ENCODE measurements at regions not wholly inside any gene's neighbourhood (a gene's known extent, or its start where the extent isn't known, plus 50 kb on each side); places are given as distances from the start of the nearest gene placed in this dataset.

GRCh38 chr18:64334748-64335147 lies 185.9 kb upstream of the LINC00305 start:
- no peak overlapping the region for H2BK120ac ChIP-seq (ENCODE audit: insufficient read depth, low read length, poor library complexity)
- no peak overlapping the region for H4K91ac ChIP-seq (ENCODE audit: low read depth, low read length)
- no peak overlapping the region for H3K23ac ChIP-seq (ENCODE audit: low read length)
- H2AFZ ChIP-seq (ENCODE audit: insufficient read depth, low read length, poor library complexity): no peak overlapping the region
- WGBS (ENCODE audit: extremely low coverage, insufficient coverage, insufficient read length): no CpG with 5 or more reads among the region's 2 CpGs
- no peaks in the 10 kb centered on the region for H3K79me2 ChIP-seq (ENCODE audit: control insufficient read depth, insufficient read depth, low read length, poor library complexity)
- H3K18ac ChIP-seq (ENCODE audit: low read length): no peak overlapping the region
- H2BK5ac ChIP-seq (ENCODE audit: low read depth, low read length, poor library complexity): no peak overlapping the region
- H3K27me3 ChIP-seq (ENCODE audit: insufficient read depth, low read length): no peaks in the 10 kb centered on the region
- H2AK5ac ChIP-seq (ENCODE audit: low read length): no peak overlapping the region
- no peaks in the 10 kb centered on the region for H3K36me3 ChIP-seq (ENCODE audit: control insufficient read depth in 1 of 2, insufficient read depth in 2 of 2, low read length in 2 of 2)
- no peak overlapping the region for H3K4me3 ChIP-seq (ENCODE audit: low read depth, low read length)
- H3K4me1 ChIP-seq (ENCODE audit: control insufficient read depth in 1 of 2, insufficient read depth in 2 of 2, low read length in 2 of 2): peaks cover 0 to 2% of the 10 kb centered on the region in 2 experiments
- no peak for DNase-seq
- no peak overlapping the region for H2BK12ac ChIP-seq (ENCODE audit: low read length)
- H3K14ac ChIP-seq (ENCODE audit: low read length): no peak overlapping the region
- no peak overlapping the region for H3K4ac ChIP-seq (ENCODE audit: low read depth, low read length)
- no peak overlapping the region for H3K27ac ChIP-seq (ENCODE audit: low read depth, low read length)
- H3K79me1 ChIP-seq (ENCODE audit: low read length): no peaks in the 10 kb centered on the region
- H3K4me2 ChIP-seq (ENCODE audit: low read length): no peak overlapping the region
- H4K8ac ChIP-seq (ENCODE audit: low read depth, low read length): no peak overlapping the region
- H3K9me3 ChIP-seq (ENCODE audit: insufficient read depth, low read depth, low read length): no peaks in the 10 kb centered on the region
- H3K9ac ChIP-seq (ENCODE audit: low read length): no peak overlapping the region
- H4K12ac ChIP-seq (ENCODE audit: low read depth, low read length): no peak overlapping the region

DNA sequence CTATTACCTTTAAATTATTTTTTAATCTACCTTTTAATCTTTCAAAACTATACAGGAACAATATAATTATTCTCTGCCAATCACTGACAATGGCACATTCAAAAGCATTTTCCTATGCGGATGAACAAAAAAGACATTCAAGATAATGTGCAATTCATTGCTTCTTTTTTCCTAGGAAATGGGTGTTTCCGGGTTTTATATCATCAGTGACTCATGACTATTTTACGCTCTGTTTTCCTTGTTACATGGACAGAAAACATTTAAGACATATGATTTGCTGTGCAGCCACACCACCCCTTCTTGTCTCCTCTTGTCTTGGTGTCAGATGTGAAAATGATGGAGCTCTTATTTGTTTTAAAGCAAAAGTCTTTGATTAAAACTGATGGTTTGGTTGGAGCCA lies 184.7 kb upstream of the LINC00305 start:
- Histone ChIP-seq H3K79me1 (ENCODE audit: low read length) (no peaks in the 10 kb centered on the region), H2BK5ac (ENCODE audit: low read depth, low read length, poor library complexity) (no peak overlapping the region), H2BK12ac (ENCODE audit: low read length) (no peak overlapping the region), H3K27ac (ENCODE audit: low read depth, low read length) (no peak overlapping the region), H2AK5ac (ENCODE audit: low read length) (no peak overlapping the region), H3K18ac (ENCODE audit: low read length) (no peak overlapping the region), H3K4ac (ENCODE audit: low read depth, low read length) (no peak overlapping the region), H4K8ac (ENCODE audit: low read depth, low read length) (no peak overlapping the region), H3K9me3 (ENCODE audit: insufficient read depth, low read depth, low read length) (no peaks in the 10 kb centered on the region), H3K14ac (ENCODE audit: low read length) (no peak overlapping the region), H3K4me2 (ENCODE audit: low read length) (no peak overlapping the region), H3K9ac (ENCODE audit: low read length) (no peak overlapping the region), H4K12ac (ENCODE audit: low read depth, low read length) (no peak overlapping the region), H3K23ac (ENCODE audit: low read length) (no peak overlapping the region), H2AFZ (ENCODE audit: insufficient read depth, low read length, poor library complexity) (no peak overlapping the region), H3K36me3 (ENCODE audit: control insufficient read depth in 1 of 2, insufficient read depth in 2 of 2, low read length in 2 of 2) (no peaks in the 10 kb centered on the region), H3K79me2 (ENCODE audit: control insufficient read depth, insufficient read depth, low read length, poor library complexity) (no peaks in the 10 kb centered on the region), H4K91ac (ENCODE audit: low read depth, low read length) (no peak overlapping the region), H3K4me3 (ENCODE audit: low read depth, low read length) (no peak overlapping the region), H3K4me1 (ENCODE audit: control insufficient read depth in 1 of 2, insufficient read depth in 2 of 2, low read length in 2 of 2) (peaks cover 0 to 2% of the 10 kb centered on the region in 2 experiments), H2BK120ac (ENCODE audit: insufficient read depth, low read length, poor library complexity) (no peak overlapping the region), H3K27me3 (ENCODE audit: insufficient read depth, low read length) (no peaks in the 10 kb centered on the region)
- no CpG with 5 or more reads among the region's 3 CpGs for WGBS (ENCODE audit: extremely low coverage, insufficient coverage, insufficient read length)
- no peak for DNase-seq

GRCh38 chr18:64332835-64333234 lies 183.9 kb upstream of the LINC00305 start:
- no peak for DNase-seq
- H3K27me3 ChIP-seq (ENCODE audit: insufficient read depth, low read length): no peaks in the 10 kb centered on the region
- no peak overlapping the region for H3K18ac ChIP-seq (ENCODE audit: low read length)
- no peak overlapping the region for H2AFZ ChIP-seq (ENCODE audit: insufficient read depth, low read length, poor library complexity)
- no peak overlapping the region for H2BK5ac ChIP-seq (ENCODE audit: low read depth, low read length, poor library complexity)
- H3K27ac ChIP-seq (ENCODE audit: low read depth, low read length): no peak overlapping the region
- H4K12ac ChIP-seq (ENCODE audit: low read depth, low read length): no peak overlapping the region
- no peak overlapping the region for H3K23ac ChIP-seq (ENCODE audit: low read length)
- no peak overlapping the region for H3K14ac ChIP-seq (ENCODE audit: low read length)
- H4K8ac ChIP-seq (ENCODE audit: low read depth, low read length): no peak overlapping the region
- no peak overlapping the region for H4K91ac ChIP-seq (ENCODE audit: low read depth, low read length)
- H3K79me2 ChIP-seq (ENCODE audit: control insufficient read depth, insufficient read depth, low read length, poor library complexity): no peaks in the 10 kb centered on the region
- no peak overlapping the region for H3K4me2 ChIP-seq (ENCODE audit: low read length)
- no peak overlapping the region for H2AK5ac ChIP-seq (ENCODE audit: low read length)
- no peak overlapping the region for H3K9ac ChIP-seq (ENCODE audit: low read length)
- no peak overlapping the region for H2BK12ac ChIP-seq (ENCODE audit: low read length)
- no CpG with 5 or more reads among the region's 6 CpGs for WGBS (ENCODE audit: extremely low coverage, insufficient coverage, insufficient read length)
- H3K4me1 ChIP-seq (ENCODE audit: control insufficient read depth in 1 of 2, insufficient read depth in 2 of 2, low read length in 2 of 2): peaks cover 0 to 2% of the 10 kb centered on the region in 2 experiments
- no peak overlapping the region for H3K4ac ChIP-seq (ENCODE audit: low read depth, low read length)
- H3K9me3 ChIP-seq (ENCODE audit: insufficient read depth, low read depth, low read length): no peaks in the 10 kb centered on the region
- no peaks in the 10 kb centered on the region for H3K36me3 ChIP-seq (ENCODE audit: control insufficient read depth in 1 of 2, insufficient read depth in 2 of 2, low read length in 2 of 2)
- no peak overlapping the region for H3K4me3 ChIP-seq (ENCODE audit: low read depth, low read length)
- H3K79me1 ChIP-seq (ENCODE audit: low read length): no peaks in the 10 kb centered on the region
- no peak overlapping the region for H2BK120ac ChIP-seq (ENCODE audit: insufficient read depth, low read length, poor library complexity)

- Histone ChIP-seq H4K91ac (ENCODE audit: low read depth, low read length) (no peak overlapping the region), H3K27ac (ENCODE audit: low read depth, low read length) (no peak overlapping the region), H3K18ac (ENCODE audit: low read length) (no peak overlapping the region), H2AFZ (ENCODE audit: insufficient read depth, low read length, poor library complexity) (no peak overlapping the region), H4K8ac (ENCODE audit: low read depth, low read length) (no peak overlapping the region), H3K9ac (ENCODE audit: low read length) (no peak overlapping the region), H3K4ac (ENCODE audit: low read depth, low read length) (no peak overlapping the region), H3K36me3 (ENCODE audit: control insufficient read depth in 1 of 2, insufficient read depth in 2 of 2, low read length in 2 of 2) (no peaks in the 10 kb centered on the region), H4K12ac (ENCODE audit: low read depth, low read length) (no peak overlapping the region), H3K9me3 (ENCODE audit: insufficient read depth, low read depth, low read length) (no peaks in the 10 kb centered on the region), H3K79me2 (ENCODE audit: control insufficient read depth, insufficient read depth, low read length, poor library complexity) (no peaks in the 10 kb centered on the region), H3K4me1 (ENCODE audit: control insufficient read depth in 1 of 2, insufficient read depth in 2 of 2, low read length in 2 of 2) (peaks cover 0 to 2% of the 10 kb centered on the region in 2 experiments), H2BK5ac (ENCODE audit: low read depth, low read length, poor library complexity) (no peak overlapping the region), H3K4me2 (ENCODE audit: low read length) (no peak overlapping the region), H3K4me3 (ENCODE audit: low read depth, low read length) (no peak overlapping the region), H2BK120ac (ENCODE audit: insufficient read depth, low read length, poor library complexity) (no peak overlapping the region), H2BK12ac (ENCODE audit: low read length) (no peak overlapping the region), H2AK5ac (ENCODE audit: low read length) (no peak overlapping the region), H3K27me3 (ENCODE audit: insufficient read depth, low read length) (no peaks in the 10 kb centered on the region), H3K79me1 (ENCODE audit: low read length) (no peaks in the 10 kb centered on the region), H3K14ac (ENCODE audit: low read length) (no peak overlapping the region), H3K23ac (ENCODE audit: low read length) (no peak overlapping the region)
- DNase-seq: no peak
- no CpG with 5 or more reads among the region's 1 CpG for WGBS (ENCODE audit: extremely low coverage, insufficient coverage, insufficient read length)
Measured at GRCh38 chr18:64331419-64331818, 182.5 kb upstream of the LINC00305 start.

Measured in trophoblast cell (in vitro differentiated cells and primary cell).